ENCODE measurements at regions not wholly inside any gene's neighbourhood (a gene's known extent, or its start where the extent isn't known, plus 50 kb on each side); places are given as distances from the start of the nearest gene placed in this dataset.

- no peak for ATAC-seq
These were observed 86.1 kb upstream of the NFIB start for GRCh38 chr9:14399756-14400657.

GRCh38 chr9:14398473-14398872, 84.5 kb upstream of the NFIB start:
- H3K9me3 ChIP-seq, result no peaks in the 10 kb centered on the region
- H3K36me3 ChIP-seq (ENCODE audit: low read depth), result no peaks in the 10 kb centered on the region
- no peak overlapping the region for H3K4me3 ChIP-seq
- H3K4me1 ChIP-seq (ENCODE audit: low read depth), result no peaks in the 10 kb centered on the region
- ATAC-seq, result no peak
- no peak for DNase-seq
- intact Hi-C loops (cut with DNase I, micrococcal nuclease), result no loop called here
- TF ChIP-seq CTCF (IDR thresholded peaks at IDR 0.05), result no peak

More at GRCh38 chr9:14399756-14400657, 86.1 kb upstream of the NFIB start:
- H3K9me3 ChIP-seq, result no peaks in the 10 kb centered on the region
- H3K36me3 ChIP-seq (ENCODE audit: low read depth), result no peaks in the 10 kb centered on the region
- intact Hi-C loops (cut with DNase I, micrococcal nuclease), result no loop called here
- TF ChIP-seq CTCF (IDR thresholded peaks at IDR 0.05), result no peak
- H3K4me3 ChIP-seq, result no peak overlapping the region
- DNase-seq, result no peak
- no peaks in the 10 kb centered on the region for H3K4me1 ChIP-seq (ENCODE audit: low read depth)

GRCh38 chr9:14396171-14396570, 82.2 kb upstream of the NFIB start:
- H3K4me1 ChIP-seq (ENCODE audit: low read depth), result no peaks in the 10 kb centered on the region
- DNase-seq (no peak), ATAC-seq (no peak)
- H3K9me3 ChIP-seq, result peaks cover 4% of the 10 kb centered on the region
- no peak overlapping the region for H3K4me3 ChIP-seq
- H3K36me3 ChIP-seq (ENCODE audit: low read depth), result no peaks in the 10 kb centered on the region
- intact Hi-C loops (cut with DNase I, micrococcal nuclease), result no loop called here
- TF ChIP-seq CTCF (IDR thresholded peaks at IDR 0.05), result no peak

- H3K9me3 ChIP-seq, result peaks cover 4% of the 10 kb centered on the region
- H3K4me1 ChIP-seq (ENCODE audit: low read depth), result no peaks in the 10 kb centered on the region
- no peak for ATAC-seq
- H3K4me3 ChIP-seq, result no peak overlapping the region
- no peak for DNase-seq
- H3K36me3 ChIP-seq (ENCODE audit: low read depth), result no peaks in the 10 kb centered on the region
- TF ChIP-seq CTCF (IDR thresholded peaks at IDR 0.05), result no peak
- intact Hi-C loops (cut with DNase I, micrococcal nuclease), result no loop called here
These were observed 81.6 kb upstream of the NFIB start for GRCh38 chr9:14395317-14396082.

- TF ChIP-seq CTCF (IDR thresholded peaks at IDR 0.05), result no peak
- DNase-seq (no peak), ATAC-seq (no peak)
- Histone ChIP-seq H3K9me3 (peaks cover 4% of the 10 kb centered on the region), H3K4me3 (no peak overlapping the region), H3K36me3 (ENCODE audit: low read depth) (no peaks in the 10 kb centered on the region), H3K4me1 (ENCODE audit: low read depth) (no peaks in the 10 kb centered on the region)
- intact Hi-C loops (cut with DNase I, micrococcal nuclease), result no loop called here
These were observed 79.5 kb upstream of the NFIB start for GRCh38 chr9:14393418-14393817.

Measured in mucosa of descending colon (tissue), 3 donors.